Ecto neural progenitor cell (in vitro differentiated cells): ENCODE measurements at regions not wholly inside any gene's neighbourhood (a gene's known extent, or its start where the extent isn't known, plus 50 kb on each side); places are given as distances from the start of the nearest gene placed in this dataset.
"Not testable (repeated sequence)": the region's sequence is repeated elsewhere in the genome, so short reads cannot be mapped to it uniquely, and the experiment has no call there.

Source experiments
- DNase-seq: peaks from one replicate; pipeline ENCODE4 v3.0.0-alpha.2; 2018; ENCODE audit warnings: low spot score

GRCh38 chr11:3583476-3583875, 58.3 kb downstream of the ART5 start:
- not testable (repeated sequence) for DNase-seq

GRCh38 chr11:3581389-3581725, 60.4 kb downstream of the ART5 start:
- DNase-seq, result not testable (repeated sequence)

DNA sequence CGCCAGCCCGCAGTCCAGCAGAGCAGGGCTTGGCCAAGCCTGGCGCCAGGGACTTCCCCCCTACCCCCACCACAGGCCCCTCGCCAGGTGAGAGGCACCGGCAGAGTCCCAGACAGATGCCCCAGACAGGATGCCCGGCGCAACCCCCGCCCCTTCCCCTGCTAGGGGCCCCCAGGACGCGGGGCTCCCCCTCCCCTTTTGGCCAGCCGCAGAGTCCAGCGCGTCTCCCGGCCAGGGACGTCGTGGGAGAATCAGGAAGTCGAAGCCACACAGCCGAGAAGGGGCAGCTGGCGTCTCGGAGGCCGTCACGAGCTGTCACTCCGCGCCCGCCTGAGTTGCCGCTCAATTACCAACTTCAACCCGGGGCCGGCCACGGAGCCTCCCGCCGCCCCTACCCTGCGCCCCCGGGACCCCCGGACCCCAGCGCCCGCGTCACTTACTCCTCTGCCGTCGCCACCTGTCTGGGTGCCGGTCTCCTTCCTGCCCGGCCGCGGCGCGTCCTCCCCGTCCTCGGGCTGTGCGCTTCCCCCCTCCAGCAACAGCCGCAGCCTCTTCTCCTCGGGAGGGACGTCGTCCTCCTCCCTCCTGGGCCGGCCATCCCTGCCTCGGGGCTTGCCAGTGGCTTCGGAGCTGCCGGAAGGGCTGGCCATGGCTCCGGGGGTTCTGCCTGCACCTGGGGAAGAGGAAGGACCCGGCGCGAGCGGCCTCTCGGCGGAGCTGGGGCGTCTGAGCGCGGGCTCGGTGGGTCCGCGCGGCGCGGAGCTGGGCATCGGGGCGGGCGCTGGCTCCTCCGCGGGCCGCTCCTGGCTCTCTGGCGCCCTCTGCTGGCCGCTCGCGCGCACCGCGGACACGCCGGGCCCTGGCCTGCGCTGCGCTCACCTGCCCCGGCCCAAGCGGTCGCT, 61.1 kb downstream of the ART5 start:
- DNase-seq, result peak; percentile 83

GRCh38 chr11:3579600-3580459, 62.0 kb downstream of the ART5 start:
- not testable (repeated sequence) for DNase-seq

- DNase-seq, result not testable (repeated sequence)
These were observed 65.7 kb downstream of the ART5 start for GRCh38 chr11:3576066-3576604.

DNA sequence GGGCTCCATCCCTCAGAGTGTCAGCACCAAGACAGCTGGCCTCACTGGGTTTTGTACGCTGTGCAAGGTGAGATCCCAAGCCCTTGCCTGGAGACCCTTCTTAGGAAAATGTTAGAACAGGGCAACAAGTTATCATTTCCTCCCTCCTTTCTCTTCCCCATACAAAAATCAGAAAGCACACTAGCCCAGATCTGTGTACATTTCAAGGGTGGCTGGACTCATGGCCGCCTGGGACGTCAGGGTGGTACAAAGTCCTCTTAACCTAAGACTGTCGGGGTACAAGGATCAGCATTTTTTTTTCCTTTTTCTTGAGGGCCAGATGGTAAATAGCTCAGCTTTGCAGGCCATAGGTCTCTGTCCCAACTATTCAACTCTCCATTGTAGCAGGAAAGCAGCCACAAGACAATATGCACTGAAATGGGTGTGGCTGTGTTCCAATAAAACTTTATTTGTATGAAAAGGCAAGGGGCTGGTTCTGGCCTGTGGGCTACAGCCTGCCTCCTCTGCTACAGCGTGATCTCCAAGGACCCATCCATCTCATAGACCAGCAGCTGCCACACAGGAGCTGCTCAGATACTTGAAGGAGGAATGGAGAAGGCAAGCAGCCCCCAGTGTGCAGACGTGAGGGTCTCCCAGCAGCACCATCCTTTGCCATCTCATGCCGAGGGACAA, 68.7 kb downstream of the ART5 start:
- not testable (repeated sequence) for DNase-seq

GRCh38 chr11:3571752-3572151, 70.0 kb downstream of the ART5 start:
- DNase-seq, result not testable (repeated sequence)

DNA sequence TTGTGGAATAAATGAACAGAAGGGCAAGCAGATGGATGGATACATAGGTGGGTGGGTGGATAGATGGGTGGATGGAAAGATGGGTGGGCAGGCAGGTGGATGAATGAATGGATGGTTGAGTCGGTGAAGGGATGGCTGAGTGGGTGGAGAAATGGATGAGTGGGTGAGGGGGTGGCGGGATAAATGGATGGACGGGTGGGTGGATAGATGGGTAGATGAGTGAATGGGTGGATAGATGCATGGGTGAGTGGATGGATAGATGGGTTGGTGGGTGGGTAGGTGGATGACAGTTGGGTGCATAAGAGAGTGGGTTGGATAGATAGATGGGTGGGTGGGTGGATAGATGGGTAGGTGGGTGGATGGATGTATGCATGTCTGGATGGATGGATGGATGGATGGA, 76.0 kb downstream of the ART5 start:
- not testable (repeated sequence) for DNase-seq

- DNase-seq, result not testable (repeated sequence)
These were observed 77.4 kb downstream of the ART5 start for GRCh38 chr11:3564383-3564782.

- DNase-seq, result not testable (repeated sequence)
These were observed 87.2 kb downstream of the ART5 start for GRCh38 chr11:3554621-3555020.

DNA sequence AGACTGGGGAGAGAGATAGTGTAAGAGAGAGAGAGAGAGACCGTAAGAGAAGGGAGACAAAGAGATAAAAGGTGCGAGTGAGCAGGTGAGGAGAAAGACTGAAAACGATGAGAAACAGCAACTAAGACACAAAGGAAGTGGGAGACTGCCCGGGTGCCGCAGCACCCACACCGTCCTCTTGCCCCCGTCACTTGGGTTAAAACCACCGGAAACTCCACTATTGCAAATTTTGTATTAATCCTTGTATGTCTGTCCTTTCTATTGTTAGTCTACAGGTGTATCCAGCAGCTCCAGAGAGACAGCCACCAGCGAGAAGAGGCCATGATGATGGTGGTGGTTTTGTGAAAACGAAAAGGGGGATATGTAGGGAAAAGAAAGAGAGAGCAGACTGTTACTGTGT, 96.8 kb downstream of the ART5 start:
- not testable (repeated sequence) for DNase-seq

DNA sequence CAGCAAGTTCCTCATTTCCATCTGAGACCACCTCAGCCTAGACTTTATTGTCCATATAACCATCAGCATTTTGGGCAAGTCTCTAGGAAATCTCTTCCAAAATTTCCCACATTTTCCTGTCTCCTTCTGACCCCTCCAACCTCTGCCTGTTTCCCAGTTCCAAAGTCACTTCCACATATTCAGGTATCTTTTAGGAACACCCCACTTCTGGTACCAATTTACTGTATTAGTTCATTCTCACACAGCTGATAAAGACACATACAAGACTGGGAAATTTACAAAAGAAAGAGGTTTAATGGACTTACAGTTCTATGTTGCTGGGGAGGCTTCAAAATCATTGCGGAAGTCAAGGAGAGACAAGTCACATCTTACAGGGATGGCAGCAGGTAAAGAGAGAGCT, 103.6 kb downstream of the ART5 start:
- not testable (repeated sequence) for DNase-seq

DNA sequence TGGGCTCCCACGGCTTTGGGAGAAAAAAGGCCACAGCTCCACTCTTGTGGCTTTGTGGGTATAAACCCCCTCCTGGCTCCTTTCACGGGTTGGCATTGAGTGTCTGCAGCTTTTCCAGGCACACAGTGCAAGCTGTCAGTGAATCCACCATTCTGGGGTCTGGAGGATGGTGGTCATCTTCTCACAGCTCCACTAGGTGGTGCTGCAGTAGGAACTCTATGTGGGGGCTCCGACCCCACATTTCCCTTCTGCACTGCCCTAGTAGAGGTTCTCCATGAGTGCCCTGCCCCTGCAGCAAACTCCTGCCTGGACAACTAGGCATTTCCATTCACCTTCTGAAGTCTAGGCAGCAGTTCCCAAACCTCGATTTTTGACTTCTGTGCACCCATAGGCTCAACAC, 104.5 kb downstream of the ART5 start:
- DNase-seq, result not testable (repeated sequence)

- not testable (repeated sequence) for DNase-seq
These were observed 108.8 kb downstream of the ART5 start for GRCh38 chr11:3532958-3533357.

DNA sequence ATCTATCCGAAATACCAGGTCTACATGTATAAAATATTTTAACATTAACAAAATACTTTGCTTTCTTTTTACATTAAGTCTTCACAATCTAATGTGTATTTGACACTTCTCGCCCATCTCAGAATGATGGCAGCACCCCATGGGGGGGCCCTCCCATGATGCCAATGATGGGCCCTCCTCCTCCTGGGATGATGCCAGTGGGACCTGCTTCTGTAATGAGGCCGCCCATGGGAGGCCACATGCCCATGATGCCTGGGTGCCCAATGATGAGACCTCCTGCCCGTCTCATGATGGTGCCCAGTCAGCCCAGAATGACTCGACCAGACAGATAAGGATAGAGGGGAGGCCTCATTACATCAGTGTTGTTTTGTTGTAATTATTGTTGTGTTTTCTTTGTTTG, 110.5 kb downstream of the ART5 start:
- not testable (repeated sequence) for DNase-seq

DNA sequence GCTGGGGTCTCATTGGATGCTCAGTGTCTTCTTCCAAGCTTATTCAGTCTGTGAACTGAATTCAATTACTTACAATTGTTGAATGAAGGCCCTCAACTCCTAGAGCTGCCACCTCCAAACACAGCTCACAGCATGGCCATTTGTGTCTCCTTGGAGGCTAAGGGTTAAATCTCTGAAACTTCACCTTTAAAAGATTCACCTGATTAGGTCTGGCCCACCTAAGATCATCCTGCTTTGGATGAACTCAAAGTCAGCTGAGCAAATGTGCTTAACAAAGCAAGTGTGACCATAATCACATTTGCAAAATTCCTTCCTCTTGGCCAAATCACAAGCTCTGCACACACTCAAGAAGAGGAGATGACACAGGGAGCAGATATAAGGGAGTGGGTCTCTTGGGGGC, 118.2 kb downstream of the ART5 start:
- DNase-seq, result not testable (repeated sequence)

GRCh38 chr11:3520905-3521304, 120.9 kb downstream of the ART5 start:
- DNase-seq, result not testable (repeated sequence)

- DNase-seq, result not testable (repeated sequence)
These were observed 122.0 kb downstream of the ART5 start for GRCh38 chr11:3519841-3520240.

DNA sequence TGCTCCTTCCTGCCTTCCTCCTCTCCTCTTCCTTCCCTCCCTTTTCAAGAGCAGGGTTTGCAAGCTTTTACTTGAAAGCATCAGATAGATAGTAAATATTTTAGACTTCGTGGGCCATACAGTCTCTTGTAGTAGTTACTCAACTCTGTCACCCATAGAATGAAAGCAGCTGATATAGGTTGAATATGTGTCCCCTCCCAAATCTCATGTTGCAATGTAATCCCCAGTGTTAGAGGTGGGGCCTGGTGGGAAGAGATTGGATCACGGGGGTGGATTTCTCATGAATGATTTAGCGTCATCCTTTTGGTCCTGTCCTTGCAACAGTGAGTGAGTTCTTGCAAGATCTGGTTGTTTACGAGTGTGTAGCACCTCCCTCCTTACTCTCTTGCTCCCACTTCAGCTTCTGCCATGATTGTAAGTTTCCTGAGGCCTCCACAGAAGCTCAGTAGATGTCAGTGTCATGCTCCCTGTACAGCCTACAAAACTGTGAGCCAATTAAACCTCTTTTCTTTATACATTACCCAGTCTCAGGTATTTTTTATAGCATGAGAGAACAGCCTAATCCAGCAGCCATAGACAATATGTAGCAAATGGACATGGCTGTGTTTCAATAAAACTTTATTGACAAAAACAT, 124.7 kb downstream of the ART5 start:
- not testable (repeated sequence) for DNase-seq

GRCh38 chr11:3516345-3516933, 125.4 kb downstream of the ART5 start:
- not testable (repeated sequence) for DNase-seq
